Stimulated activated CD4-positive, alpha-beta T cell treated with anti-CD3 and anti-CD28 coated beads, Interleukin-2, amount 100 ng/mL, for 4 hours (primary cell): ENCODE measurements at regions not wholly inside any gene's neighbourhood (a gene's known extent, or its start where the extent isn't known, plus 50 kb on each side); places are given as distances from the start of the nearest gene placed in this dataset.
"Not testable (repeated sequence)": the region's sequence is repeated elsewhere in the genome, so short reads cannot be mapped to it uniquely, and the experiment has no call there.

Experiments
- DNase-seq: peaks from one replicate; pipeline ENCODE4 v3.0.0-alpha.2; 2020; ENCODE audit warnings: low read depth

DNA sequence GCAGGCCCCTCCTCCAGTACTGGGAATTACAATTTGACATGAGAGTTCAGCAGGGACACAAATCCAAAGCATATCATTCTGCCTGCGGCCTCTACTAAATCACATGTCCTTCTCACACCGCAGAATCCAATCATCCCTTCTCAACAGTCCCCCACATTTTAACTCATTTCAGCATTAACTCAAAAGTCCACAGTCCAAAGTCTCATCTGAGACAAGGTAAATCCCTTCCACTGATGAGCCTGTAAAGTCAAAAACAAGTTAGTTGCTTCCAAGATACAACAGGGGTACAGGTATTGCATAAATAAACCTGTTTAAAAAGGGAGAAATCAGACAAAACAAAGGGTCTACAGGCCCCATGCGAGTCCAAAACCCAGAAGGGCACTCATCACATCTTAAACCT lies 64.0 kb downstream of the EBNA1BP2 start:
- no peak for DNase-seq

DNA sequence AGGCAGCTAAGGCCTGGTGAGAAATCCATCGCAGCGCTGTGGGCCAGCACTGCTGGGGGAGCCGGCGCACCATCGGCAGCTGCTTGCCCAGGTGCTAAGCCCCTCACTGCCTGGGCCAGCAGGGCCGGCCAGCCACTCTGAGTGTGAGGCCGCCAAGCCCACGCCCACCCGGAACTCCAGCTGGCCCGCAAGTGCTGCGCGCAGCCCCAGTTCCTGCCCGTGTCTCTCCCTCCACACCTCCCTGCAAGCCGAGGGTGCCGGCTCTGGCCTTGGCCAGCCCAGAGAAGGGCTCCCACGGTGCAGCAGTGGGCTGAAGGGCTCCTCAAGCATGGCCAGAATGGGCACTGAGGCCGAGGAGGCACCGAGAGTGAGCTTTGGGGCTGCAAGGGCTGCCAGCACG lies 64.4 kb downstream of the EBNA1BP2 start:
- no peak for DNase-seq

GRCh38 chr1:43104027-43104763 lies 67.9 kb downstream of the EBNA1BP2 start:
- DNase-seq, result no peak

DNA sequence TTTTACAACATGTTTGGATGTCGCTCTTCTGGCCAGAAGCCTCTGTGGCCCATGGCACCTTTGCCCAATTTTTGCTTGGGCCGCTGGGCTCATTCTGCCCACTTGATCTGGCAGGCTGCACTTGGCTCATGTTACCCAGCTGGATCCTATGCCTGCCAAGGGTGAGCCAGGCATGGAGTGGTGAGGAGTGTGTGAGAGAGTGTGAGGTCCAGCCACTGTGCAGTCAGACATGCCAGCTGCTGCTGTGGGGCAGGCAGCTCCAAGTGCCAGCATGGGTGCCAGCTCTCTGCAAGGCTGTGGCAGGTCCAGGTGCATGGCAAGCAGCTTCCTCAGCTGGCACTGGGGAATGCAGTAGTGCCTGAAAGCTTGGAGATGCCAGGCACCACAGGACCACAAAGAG lies 71.0 kb downstream of the EBNA1BP2 start:
- no peak for DNase-seq

GRCh38 chr1:43098200-43098599 lies 73.9 kb downstream of the EBNA1BP2 start:
- no peak for DNase-seq

DNA sequence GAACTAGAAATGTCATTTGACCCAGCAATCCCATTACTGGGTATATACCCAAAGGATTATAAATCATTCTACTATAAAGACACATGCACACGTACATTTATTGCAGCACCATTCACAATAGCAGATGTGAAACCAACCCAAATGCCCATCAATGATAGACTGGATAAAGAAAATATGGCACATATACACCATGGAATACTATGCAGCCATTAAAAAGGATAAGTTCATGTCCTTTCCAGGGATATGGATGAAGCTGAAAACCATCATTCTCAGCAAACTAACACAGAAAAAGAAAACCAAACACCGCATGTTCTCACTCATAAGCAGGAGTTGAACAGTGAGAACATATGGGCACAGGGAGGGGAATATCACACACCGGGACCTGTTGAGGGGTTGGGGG lies 75.6 kb downstream of the EBNA1BP2 start:
- not testable (repeated sequence) for DNase-seq

DNA sequence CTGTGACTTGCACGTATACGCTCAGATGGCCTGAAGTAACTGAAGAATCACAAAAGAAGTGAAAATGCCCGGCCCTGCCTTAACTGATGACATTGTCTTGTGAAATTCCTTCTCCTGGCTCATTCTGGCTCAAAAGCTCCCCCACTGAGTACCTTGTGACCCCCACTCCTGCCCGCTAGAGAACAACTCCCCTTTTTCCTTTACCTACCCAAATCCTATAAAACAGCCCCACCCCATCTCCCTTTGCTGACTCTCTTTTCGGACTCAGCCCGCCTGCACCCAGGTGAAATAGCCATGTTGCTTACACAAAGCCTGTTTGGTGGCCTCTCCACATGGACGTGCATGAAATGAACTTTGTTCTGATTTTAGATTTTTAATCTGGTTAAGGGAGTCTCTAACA lies 81.3 kb downstream of the EBNA1BP2 start:
- not testable (repeated sequence) for DNase-seq

GRCh38 chr1:43090157-43090556 lies 81.9 kb downstream of the EBNA1BP2 start:
- not testable (repeated sequence) for DNase-seq

DNA sequence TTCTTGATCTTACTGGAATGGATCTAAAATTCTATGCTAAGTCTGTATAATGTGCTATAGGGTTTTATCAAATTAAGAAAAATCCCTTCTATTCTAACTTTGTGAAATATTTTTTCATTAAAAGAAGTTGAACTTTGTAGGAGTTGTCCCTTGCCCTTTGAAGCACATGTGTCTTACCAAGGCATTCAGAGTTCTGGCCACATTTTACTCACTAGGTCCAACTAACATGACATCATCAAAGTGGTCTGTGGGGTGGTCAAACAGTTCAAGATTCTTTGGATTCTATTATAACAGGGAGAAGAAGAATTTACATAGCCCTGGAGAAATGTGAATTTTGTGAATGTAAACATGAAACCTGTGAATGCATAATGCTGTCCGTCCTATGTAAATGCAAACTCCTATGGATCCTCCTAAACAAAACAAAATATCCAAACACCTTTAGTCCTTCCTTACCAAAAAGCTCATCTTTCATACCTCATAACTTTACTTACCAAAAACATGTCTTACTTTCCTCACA lies 88.7 kb downstream of the EBNA1BP2 start:
- no peak for DNase-seq

DNA sequence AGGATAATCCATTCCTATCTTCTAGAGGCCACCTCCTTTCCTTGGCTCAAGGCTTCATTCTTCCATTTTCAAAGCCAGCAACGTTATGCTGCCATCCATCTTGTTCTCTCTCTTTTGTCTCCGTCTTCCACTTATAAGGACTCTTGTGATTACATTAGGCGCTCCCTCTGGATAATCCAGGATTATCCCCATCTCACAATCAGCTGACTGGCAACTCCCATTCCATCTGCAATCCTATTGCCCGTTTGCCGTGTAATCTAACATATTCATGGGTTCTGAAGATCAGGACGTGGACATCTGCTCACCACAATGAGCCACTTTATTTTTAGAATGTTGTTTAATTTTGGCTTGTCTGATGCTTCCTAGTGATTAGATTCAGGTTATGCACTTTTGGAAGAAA lies 89.3 kb downstream of the EBNA1BP2 start:
- DNase-seq, result no peak

GRCh38 chr1:43077273-43077672 lies 94.8 kb downstream of the EBNA1BP2 start:
- no peak for DNase-seq

DNA sequence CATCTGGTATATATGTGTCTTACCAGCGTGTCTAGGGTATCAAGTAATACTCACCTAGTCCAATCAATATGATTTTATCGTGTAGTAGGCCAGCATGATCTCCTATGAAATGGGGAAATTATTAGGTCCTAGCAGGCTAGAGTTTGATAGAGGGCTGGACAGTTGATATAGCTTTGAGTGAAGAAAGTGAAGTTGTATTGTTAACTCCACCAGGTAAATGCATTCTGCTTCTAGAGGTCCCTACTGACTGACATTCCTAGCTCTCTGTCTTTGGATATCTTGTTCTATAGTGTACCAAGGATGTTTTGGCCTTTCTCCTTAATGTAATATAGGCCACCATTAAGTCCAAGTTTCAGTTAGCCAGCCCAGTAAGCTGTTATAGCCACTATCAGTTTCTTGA lies 97.4 kb downstream of the EBNA1BP2 start:
- no peak for DNase-seq

DNA sequence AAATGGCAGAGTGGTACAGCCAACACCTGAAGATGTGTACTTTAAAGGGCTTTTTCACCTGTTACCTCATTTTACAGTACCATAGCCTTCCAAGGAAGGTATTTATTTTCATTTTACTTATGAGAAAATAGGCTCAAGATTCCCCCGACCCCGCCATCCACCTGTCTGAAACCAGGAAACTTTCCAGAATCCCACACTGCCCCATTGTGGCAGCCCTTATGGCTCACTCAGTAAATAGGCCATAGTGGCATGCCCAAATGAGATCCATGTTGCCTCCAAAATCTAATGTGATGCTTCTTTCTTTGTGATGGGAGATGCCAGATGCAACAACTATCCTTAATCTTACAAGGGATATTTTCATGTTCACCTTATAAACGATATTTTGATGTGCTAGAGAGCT lies 97.8 kb downstream of the EBNA1BP2 start:
- no peak for DNase-seq

DNA sequence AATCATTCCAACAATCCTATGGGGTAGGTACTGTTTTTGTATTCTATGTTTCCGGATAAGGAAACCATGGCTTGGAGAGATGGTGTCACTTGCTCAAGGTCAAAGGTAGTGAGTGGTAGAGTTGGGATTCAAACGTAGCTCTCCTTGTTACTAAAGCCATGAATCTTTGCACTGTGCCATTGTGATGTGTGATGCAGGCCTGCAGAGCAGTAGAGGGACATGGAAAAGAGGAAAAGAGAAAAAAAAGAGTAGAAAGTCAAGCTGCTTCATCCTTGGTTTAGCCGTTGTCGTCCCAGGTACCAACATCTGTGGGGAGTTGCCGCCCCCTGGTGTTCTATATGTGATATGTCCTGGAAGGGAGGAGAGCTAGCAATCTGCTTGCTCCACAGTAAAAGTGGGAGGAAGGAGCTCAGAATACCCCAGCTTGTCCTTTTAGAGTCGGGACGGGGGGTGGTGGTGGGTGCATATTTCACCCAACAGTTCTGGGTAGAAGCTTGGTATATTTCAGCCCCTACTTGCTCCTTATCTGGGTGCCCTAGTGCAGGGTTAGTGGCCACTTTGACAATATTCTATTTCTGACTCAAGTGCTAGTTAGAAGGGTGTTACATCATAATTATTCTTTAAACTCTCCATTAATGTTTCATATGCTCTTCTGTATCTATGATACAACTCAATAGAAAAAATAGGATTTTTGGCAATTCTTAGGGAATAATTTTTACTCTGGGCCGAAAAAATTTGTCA lies 98.4 kb downstream of the EBNA1BP2 start:
- peak; percentile 65 for DNase-seq

GRCh38 chr1:43072314-43072713 lies 99.8 kb downstream of the EBNA1BP2 start:
- no peak for DNase-seq

DNA sequence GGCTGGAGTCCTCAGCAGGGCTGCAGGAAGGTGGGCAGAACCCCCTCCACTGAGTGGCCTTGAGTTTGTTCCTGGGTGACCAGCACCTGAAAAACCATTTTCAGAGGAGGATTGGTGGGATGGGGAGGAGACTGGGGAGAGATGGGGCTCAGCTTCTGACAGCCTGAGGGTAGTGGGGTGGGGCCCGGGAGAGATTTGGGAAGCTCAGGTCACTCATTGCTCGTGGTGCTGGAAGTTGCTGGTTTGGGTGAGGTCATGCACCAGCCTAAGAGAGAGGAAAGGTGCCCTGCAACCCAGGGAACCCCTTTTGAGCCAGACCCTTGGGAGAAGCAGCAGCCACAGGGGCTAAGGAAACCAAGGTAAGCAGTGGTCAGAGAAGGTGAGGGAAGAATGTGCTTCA lies 100.8 kb downstream of the EBNA1BP2 start:
- no peak for DNase-seq

DNA sequence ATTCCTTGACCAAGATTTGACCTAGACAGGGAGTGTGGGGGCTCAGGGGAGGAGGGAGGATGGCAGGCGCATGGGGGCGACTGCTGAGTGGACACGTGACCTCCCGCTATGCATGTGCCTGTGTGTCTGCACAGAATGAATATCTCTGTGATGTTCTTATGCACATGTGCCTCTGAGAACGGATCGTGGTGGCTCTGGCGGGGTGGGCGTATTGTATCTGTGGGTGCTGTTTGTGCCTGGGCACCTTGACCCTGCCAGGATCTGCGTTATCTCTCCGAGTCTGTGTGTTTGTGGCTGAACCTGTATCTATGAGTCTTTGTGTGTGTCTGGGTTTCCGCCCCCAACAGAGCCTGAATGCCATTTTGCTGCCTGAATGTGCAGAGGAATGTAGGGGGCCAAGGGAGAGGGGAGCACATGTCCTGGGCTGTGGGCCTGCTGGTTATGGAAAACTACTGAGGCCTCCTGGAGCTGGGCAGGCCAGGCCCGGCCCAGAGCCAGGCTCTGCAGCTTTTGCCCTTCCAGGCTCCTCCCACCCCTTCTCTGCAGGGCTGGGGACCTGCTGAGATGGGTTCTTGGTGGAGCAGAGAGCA lies 102.5 kb downstream of the EBNA1BP2 start:
- no peak for DNase-seq

GRCh38 chr1:43068911-43069310 lies 103.2 kb downstream of the EBNA1BP2 start:
- no peak for DNase-seq

DNA sequence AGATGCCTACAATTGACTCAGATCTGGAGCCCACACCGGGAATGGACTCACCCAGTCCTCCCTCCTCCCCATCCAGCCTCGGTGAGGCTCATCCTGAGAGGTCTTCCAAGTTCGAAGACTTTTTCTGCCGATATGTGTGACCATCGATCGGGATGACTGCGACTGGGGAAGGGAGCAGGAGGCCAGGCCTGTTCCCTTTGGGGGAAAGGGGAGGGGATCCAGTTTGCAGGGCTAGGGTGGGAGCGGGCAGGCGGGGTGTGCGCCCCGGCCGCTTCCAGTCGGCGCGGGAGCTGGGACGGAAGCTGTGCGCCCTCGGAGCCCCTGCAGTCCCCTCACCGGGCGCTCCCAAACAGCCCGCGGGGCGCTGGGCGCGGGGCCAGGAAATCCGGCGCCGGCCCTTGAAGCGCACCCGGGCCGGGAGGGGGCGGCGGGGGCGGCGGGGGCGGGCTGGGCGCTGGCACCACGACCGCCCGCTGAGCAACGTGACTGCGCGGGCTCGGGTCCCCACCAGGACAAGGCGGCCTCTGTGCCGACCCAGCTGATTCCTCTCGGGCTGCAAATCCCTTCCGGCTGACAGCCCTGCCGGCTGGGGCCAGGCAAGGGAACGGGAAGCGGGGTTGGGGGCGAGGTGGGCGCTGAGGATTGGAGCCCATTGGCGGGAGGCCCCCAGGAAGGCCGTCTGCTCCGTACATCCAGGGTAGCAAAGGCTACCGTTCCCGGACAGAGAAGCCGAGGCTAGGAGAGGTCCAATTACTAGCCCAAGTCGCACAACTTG lies 103.9 kb downstream of the EBNA1BP2 start:
- DNase-seq, result no peak

GRCh38 chr1:43067233-43067745 lies 104.8 kb downstream of the EBNA1BP2 start:
- no peak for DNase-seq

DNA sequence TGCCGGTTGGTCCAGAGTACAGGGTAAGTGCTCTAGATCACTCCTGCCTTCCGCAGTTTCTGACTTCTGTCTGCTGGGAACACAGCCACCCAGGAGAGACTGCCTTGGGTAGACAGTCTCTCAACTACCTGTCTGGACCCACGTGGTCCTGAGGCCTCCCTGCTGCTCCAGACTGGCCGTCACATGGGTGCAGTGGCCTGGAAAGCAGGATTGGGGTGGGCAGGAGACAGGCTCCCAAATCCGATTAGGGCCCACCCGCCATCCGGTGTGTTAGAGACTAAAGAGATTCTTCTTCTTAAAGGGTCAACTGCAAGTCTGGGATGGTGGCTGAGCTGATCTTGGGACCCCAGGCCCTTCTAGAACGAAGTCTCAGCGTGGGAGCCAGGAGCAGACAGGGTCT lies 105.5 kb downstream of the EBNA1BP2 start:
- no peak for DNase-seq
